GM21825 (cell line): ENCODE measurements at regions not wholly inside any gene's neighbourhood (a gene's known extent, or its start where the extent isn't known, plus 50 kb on each side); places are given as distances from the start of the nearest gene placed in this dataset.

Source experiments
- ATAC-seq: cut with Tn5 transposase; IDR thresholded peaks from one replicate; pipeline ENCODE4 v1.9.1; 2021; ENCODE audit warnings: mild to moderate bottlenecking, moderate library complexity; ENCODE audit not compliant: unreplicated experiment

GRCh38 chr10:33453081-33454025 is 118.9 kb upstream of the NRP1 start:
- ATAC-seq = no peak

GRCh38 chr10:33448421-33449140 is 114.1 kb upstream of the NRP1 start:
- ATAC-seq = no peak

DNA sequence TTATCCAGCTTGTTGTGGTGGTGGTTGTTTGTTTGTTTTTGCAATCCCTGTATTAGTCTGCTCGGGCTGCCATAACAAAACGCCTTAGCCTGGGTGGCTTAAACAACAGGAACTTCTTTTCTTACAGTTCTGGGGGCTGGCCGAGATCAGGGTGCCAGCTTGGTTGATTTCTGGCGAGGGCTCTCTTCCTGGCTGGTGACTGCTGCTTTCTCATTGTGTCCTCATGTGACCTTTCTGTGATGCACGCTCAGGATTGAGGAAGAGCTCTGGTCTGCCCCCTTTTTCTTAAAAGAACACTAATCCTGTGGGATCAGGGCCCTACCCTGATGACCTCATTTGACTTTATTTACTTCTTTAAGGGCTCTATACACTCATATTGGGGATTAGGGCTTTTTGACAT is 107.1 kb upstream of the NRP1 start:
- no peak for ATAC-seq

GRCh38 chr10:33434933-33435332 is 100.5 kb upstream of the NRP1 start:
- ATAC-seq = no peak

- no peak for ATAC-seq
Measured at GRCh38 chr10:33428682-33429081, 94.2 kb upstream of the NRP1 start.

DNA sequence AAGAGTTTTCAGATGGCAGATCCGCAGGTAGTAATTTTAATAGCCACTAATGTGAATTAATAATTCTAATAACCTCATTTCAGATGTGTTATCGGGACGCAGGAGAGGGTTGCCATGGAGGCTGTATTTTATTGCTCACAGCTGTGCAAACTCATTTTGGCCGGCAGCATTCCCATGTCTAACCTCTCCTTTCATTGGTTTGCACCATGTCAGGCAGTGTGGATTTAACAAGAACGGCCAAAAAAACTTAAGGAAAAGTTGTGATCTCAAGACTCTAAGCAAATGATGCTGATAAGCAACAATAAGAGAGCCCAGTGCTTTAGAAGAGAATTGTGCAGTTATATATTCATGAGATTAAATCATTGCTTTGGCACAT is 88.7 kb upstream of the NRP1 start:
- no peak for ATAC-seq

DNA sequence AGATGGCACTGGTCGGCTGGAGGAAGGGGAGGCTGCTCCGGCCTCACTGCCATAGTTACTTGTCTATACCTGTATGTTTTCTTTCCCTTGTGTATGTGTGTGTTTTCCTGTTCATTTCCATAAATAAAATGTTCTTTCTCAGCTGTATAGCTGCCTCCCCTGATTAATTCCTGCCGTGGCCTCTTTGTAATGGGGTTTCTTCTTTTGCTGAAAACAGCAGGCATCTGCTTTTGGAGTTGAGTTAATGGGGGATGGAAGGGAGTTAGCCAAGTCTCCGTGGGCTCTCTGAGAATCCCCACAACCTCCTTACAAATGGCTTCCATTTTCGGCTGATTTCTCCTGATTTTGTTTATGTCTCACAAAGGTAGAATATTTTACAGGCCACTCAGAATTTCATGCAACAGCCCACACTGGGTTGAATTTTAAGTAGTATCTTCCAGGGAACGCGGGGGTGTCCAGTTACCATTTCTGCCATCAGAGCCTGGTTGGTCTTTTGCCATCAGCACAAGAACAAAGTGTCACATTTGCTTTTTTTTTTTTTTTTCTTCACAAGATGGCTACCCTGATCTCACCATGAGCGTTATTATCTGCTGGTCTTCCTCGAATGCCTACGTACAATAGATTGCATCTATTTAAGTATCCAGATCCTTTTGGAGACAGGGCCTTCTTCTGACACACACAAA is 88.1 kb upstream of the NRP1 start:
- ATAC-seq = no peak

DNA sequence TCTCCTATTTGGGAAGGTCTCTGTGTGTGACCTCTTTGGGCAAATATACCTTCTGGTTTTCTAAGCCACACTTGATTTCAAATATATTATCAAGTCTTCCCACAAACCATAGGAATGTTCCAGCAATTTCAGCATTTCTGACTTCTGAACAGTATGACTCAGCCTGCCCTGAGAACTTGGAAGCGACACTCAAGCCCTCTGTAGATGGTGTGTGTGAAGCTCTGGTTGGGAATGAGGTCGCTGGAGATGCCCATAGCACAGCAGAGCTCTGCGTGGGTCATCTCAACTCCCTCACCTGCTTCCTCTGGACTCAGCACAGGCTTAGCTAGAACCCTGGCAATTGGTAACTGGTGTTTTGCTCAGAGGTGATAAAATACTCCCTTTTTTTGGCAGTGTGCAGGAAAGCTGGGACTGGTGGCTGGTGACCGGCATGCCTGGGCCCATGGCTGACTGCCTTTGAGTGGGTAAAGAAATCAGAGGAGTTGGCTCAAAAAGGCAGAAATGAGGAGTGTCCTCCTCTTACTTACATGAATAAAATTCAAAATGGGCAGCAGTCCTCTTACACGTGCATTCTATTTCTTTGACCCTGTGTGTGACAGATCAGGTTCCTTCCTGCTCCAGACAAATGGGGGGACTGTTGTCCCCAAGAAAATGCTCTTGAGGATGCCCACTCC is 87.5 kb upstream of the NRP1 start:
- ATAC-seq = no peak

- no peak for ATAC-seq
Measured at GRCh38 chr10:33419311-33419710, 84.8 kb upstream of the NRP1 start.

GRCh38 chr10:33418301-33418700 is 83.8 kb upstream of the NRP1 start:
- no peak for ATAC-seq

GRCh38 chr10:33416691-33417090 is 82.2 kb upstream of the NRP1 start:
- no peak for ATAC-seq

- no peak for ATAC-seq
Measured at GRCh38 chr10:33416209-33416608, 81.7 kb upstream of the NRP1 start.

GRCh38 chr10:33414841-33415240 is 80.4 kb upstream of the NRP1 start:
- ATAC-seq = no peak

GRCh38 chr10:33412653-33413361 is 78.3 kb upstream of the NRP1 start:
- ATAC-seq = no peak

DNA sequence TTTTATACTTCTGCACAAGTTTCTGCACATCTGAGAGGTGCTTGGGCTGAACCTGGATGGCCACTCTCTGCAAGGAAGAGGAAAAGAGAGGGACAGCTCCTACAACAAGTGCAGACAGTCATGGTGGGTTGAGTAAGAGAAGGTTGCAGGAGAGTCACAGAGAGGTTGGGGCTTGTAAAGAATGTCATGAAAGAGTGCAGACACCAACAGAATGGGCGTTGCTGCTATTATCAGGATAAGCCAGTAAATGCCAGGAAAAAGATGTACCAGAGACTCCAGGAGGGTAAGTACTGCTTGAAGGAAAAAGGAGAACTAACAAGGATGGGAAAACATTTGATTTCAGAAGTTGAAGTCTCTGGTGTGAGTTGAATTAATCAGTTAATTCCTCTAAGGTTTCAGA is 77.8 kb upstream of the NRP1 start:
- ATAC-seq = no peak

- ATAC-seq = no peak
Measured at GRCh38 chr10:33410860-33411234, 76.4 kb upstream of the NRP1 start.

- ATAC-seq = no peak
Measured at GRCh38 chr10:33410096-33410859, 75.8 kb upstream of the NRP1 start.

- no peak for ATAC-seq
Measured at GRCh38 chr10:33406596-33406995, 72.1 kb upstream of the NRP1 start.

DNA sequence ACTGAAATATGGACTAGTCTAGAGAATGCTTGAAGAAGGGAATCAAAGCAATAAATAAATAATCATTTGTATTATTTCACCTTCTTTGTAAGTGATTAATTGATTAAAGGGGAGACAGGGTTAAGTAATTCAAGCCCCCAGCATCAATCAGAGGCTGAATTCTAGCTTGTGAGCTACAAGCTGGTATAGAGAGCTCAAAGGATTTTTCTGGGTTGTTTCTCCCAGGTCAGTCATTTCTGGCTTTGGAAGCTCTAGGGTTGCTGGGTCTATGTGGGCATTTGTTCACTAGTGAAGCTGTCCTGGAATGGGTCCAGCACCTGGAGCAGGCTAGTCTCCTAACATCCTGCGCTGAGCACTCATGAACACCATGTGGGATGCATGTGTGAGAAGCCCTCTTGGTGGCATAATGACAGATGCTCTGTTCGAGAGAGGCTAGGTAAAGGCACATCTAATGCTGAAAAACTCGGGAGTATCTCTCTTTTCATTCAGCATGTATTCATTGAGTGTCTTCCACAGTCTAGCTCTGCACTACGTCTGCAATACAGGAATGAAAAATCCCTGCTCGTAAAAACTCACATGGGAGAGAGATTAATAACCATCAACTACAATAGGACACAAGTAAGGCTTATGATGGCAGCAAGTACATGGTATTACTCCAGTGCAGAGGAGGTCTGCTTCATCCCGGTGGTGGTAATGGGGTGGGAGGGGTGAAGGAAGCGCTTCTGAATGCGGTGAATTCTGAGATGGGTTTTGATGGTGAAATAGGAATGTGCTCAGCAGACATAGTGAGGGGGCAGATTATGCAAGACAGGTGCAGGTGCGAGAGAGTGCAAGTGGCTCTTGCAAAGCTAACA is 68.0 kb upstream of the NRP1 start:
- no peak for ATAC-seq
